K562 (cell line): ENCODE measurements at regions not wholly inside any gene's neighbourhood (a gene's known extent, or its start where the extent isn't known, plus 50 kb on each side); places are given as distances from the start of the nearest gene placed in this dataset.

Experiments
- ATAC-seq: fragments of 200-7000 bp; cut with Tn5 transposase; 3 replicates; pipeline ENCODE4 v1.9.1; 2020; ENCODE audit warnings: moderate library complexity
- BruUV-seq: library from RNA; stranded (reverse); fragments of 400-500 nt; replicated peaks from 2 replicates; lab custom pipeline; 2021; lab: Mats Ljungman, UMichigan
- CTCF ChIA-PET: fragments of 300-600 bp; formaldehyde crosslinking; extraction: SDS; loops from one replicate; lab custom pipeline; 2021; ENCODE audit warnings: low intra/inter-chr PET ratio; lab: Yijun Ruan, JAX
- POLR2A ChIA-PET: fragments of 300-600, 350-650 bp; sonication (Branson Sonifier 250); formaldehyde crosslinking; extraction: SDS; loops from one replicate; lab custom pipeline; 2021; ENCODE audit warnings: antibody characterized with exemption, inconsistent platforms; lab: Yijun Ruan, JAX
- DNase-seq, 4 experiments: peaks; one replicate each; pipeline versions ENCODE4 v3.0.0 to v3.0.0-alpha.2; 2011 to 2018; ENCODE audit warnings: low spot score in 3 of 4, mixed read lengths in 3 of 4; ENCODE audit errors: extremely low read depth in 1 of 4
- FAIRE-seq: peaks from 2 replicates; lab custom pipeline; 2011; peaks lifted over from hg19 to GRCh38; lab: Jason Lieb, UNC
- H2AFZ ChIP-seq: 2 replicates; pipeline ENCODE4 v1.6.0; 2011; ENCODE audit warnings: low read depth, low read length, control low read depth, inconsistent platforms
- H3K27ac ChIP-seq: fragments of 200-600 bp; 3 replicates; pipeline ENCODE4 v1.8.0; 2011; ENCODE audit warnings: low read depth, mild to moderate bottlenecking, control low read depth, inconsistent platforms, low read length, moderate library complexity, mixed read lengths; ENCODE audit errors: extremely low read depth
- H3K27me3 ChIP-seq, 2 experiments: fragments of 300-600 bp in 1 of 2; 2 replicates in 1 of 2; 3 replicates in 1 of 2; pipeline versions ENCODE4 v1.6.0 to v1.8.0; 2011; ENCODE audit warnings: inconsistent platforms in 2 of 2, low read length in 2 of 2, mild to moderate bottlenecking in 1 of 2, mixed read lengths in 1 of 2, moderate library complexity in 1 of 2; ENCODE audit not compliant: control insufficient read depth in 2 of 2, insufficient read depth in 2 of 2
- H3K36me3 ChIP-seq: fragments of 300-600 bp; 3 replicates; pipeline ENCODE4 v1.8.0; 2011; ENCODE audit warnings: mild to moderate bottlenecking, low read length, inconsistent platforms; ENCODE audit not compliant: control insufficient read depth, insufficient read depth
- H3K4me1 ChIP-seq, 2 experiments: fragments of 200-600 bp in 1 of 2; replicated peaks in 1 of 2; 2 replicates in 1 of 2; 3 replicates in 1 of 2; pipeline versions ENCODE4 v1.5.1 to v1.8.0; 2011; ENCODE audit warnings: inconsistent platforms in 2 of 2, low read length in 2 of 2, mild to moderate bottlenecking in 1 of 2, mixed read lengths in 1 of 2, moderate library complexity in 1 of 2; ENCODE audit not compliant: control insufficient read depth in 2 of 2, insufficient read depth in 2 of 2
- H3K4me2 ChIP-seq: 2 replicates; pipeline ENCODE4 v1.6.1; 2011; ENCODE audit warnings: low read length, control low read depth, inconsistent platforms, mixed read lengths; ENCODE audit not compliant: insufficient read depth
- H3K4me3 ChIP-seq: fragments of 200-600 bp; sonication (generic), shearing (Covaris generic); 2 replicates; pipeline ENCODE4 v1.5.1; 2016; ENCODE audit warnings: control low read depth, inconsistent platforms
- H3K79me2 ChIP-seq: fragments of 200-600 bp; 3 replicates; pipeline ENCODE4 v1.8.0; 2011; ENCODE audit warnings: low read length, inconsistent platforms; ENCODE audit not compliant: control insufficient read depth, insufficient read depth
- H3K9ac ChIP-seq, 2 experiments: 2 replicates each; pipeline versions ENCODE4 v1.6.0 to v1.6.1; 2011; ENCODE audit warnings: low read depth in 2 of 2, low read length in 2 of 2, control low read depth in 1 of 2, inconsistent platforms in 1 of 2, mild to moderate bottlenecking in 1 of 2, mixed read lengths in 1 of 2; ENCODE audit not compliant: insufficient read depth in 1 of 2
- H3K9me1 ChIP-seq: one replicate; pipeline ENCODE4 v1.6.0; 2011; ENCODE audit warnings: inconsistent platforms, mild to moderate bottlenecking, low read length, moderate library complexity; ENCODE audit not compliant: control insufficient read depth, insufficient read depth
- H3K9me3 ChIP-seq: replicated peaks from 2 replicates; pipeline ENCODE4 v1.5.1; 2011; ENCODE audit warnings: low read depth, low read length, inconsistent platforms; ENCODE audit not compliant: control insufficient read depth, insufficient read depth
- H4K20me1 ChIP-seq: replicated peaks from 2 replicates; pipeline ENCODE4 v1.6.1; 2011; ENCODE audit warnings: low read length, inconsistent platforms, mixed read lengths; ENCODE audit not compliant: control insufficient read depth, insufficient read depth
- BDP1 ChIP-seq: IDR thresholded peaks from 3 replicates; pipeline ENCODE4 v1.6.1; 2011; ENCODE audit not compliant: insufficient read length, insufficient read depth
- CREM ChIP-seq: IDR thresholded peaks from 2 replicates; pipeline ENCODE4 v1.6.1; 2014; ENCODE audit warnings: antibody characterized with exemption, low read depth
- DEAF1 ChIP-seq: fragments of 450-650 bp; formaldehyde crosslinking; IDR thresholded peaks from 2 replicates; pipeline ENCODE4 v1.4.0; 2020; ENCODE audit warnings: mild to moderate bottlenecking, moderate library complexity
- HNRNPH1 ChIP-seq: fragments of 200-400 bp; formaldehyde crosslinking; optimal IDR thresholded peaks from 2 replicates; pipeline ENCODE3; 2017; ENCODE audit warnings: low read depth, mild to moderate bottlenecking, low read length, moderate library complexity
- ID3 ChIP-seq, 2 experiments: fragments of 250-450 bp in 1 of 2; fragments of 450-650 bp in 1 of 2; sonication (Bioruptor Pico) in 1 of 2; IDR thresholded peaks; 2 replicates each; pipeline versions ENCODE4 v1.6.1 to v1.8.0; 2016 to 2021; ENCODE audit warnings: mild to moderate bottlenecking in 2 of 2, moderate library complexity in 2 of 2, missing compliant biosample characterization in 1 of 2, missing genetic modification characterization in 1 of 2
- MCM3 ChIP-seq: fragments of 450-650 bp; IDR thresholded peaks from 2 replicates; pipeline ENCODE4 v1.6.1; 2016
- NCOR1 ChIP-seq: fragments of 450-650 bp; IDR thresholded peaks from 2 replicates; pipeline ENCODE4 v1.6.1; 2016; ENCODE audit warnings: mild to moderate bottlenecking, moderate library complexity
- SAFB ChIP-seq: fragments of 200-400 bp; formaldehyde crosslinking; IDR thresholded peaks from 2 replicates; pipeline ENCODE4 v1.6.1; 2017; ENCODE audit warnings: low read depth, low read length, borderline replicate concordance
- ZBTB7A ChIP-seq: IDR thresholded peaks from 2 replicates; pipeline ENCODE4 v1.6.1; 2011; ENCODE audit warnings: low read depth, mild to moderate bottlenecking, low read length, moderate library complexity, borderline replicate concordance; ENCODE audit not compliant: control insufficient read depth
- ZC3H8 ChIP-seq: fragments of 450-650 bp; IDR thresholded peaks from 2 replicates; pipeline ENCODE4 v1.6.1; 2017
- WGBS: fragments of 100-300 bp; shearing (Covaris generic); methylation state at CpG from one replicate; pipeline ENCODE4 v1.1.6; 2016; ENCODE audit warnings: low coverage, mixed read lengths; ENCODE audit not compliant: insufficient coverage; ENCODE audit errors: missing lambda C conversion rate; 5-methylcytosine and 5-hydroxymethylcytosine counted together
- in situ Hi-C: fragments of 300-500 bp; cut with MboI; formaldehyde crosslinking; loops from 4 replicates; pipeline ENCODE4 v1.15.0; 2018; ENCODE audit warnings: inconsistent platforms, mixed read lengths
- intact Hi-C: fragments of 100-400 bp; cut with micrococcal nuclease; formaldehyde crosslinking; loops from 2 replicates; pipeline ENCODE4 v1.14.2; 2022

GRCh38 chr6:1191141-1191630 lies 120.7 kb upstream of the FOXQ1 start:
- Histone ChIP-seq H3K9me3 (no peaks in the 10 kb centered on the region), H3K4me1 (no peaks in the 10 kb centered on the region), H3K9ac (no peak overlapping the region), H3K9me1 (no peaks in the 10 kb centered on the region), H4K20me1 (no peaks in the 10 kb centered on the region), H3K27me3 (no peaks in the 10 kb centered on the region), H3K4me2 (no peak overlapping the region), H2AFZ (no peak overlapping the region), H3K36me3 (no peaks in the 10 kb centered on the region), H3K4me3 (no peak overlapping the region), H3K27ac (no peak overlapping the region), H3K79me2 (no peaks in the 10 kb centered on the region)
- no peak for DNase-seq
- ChIA-PET POLR2A (interaction anchor here (0.6 to 0.8 kb wide), 2 partner anchors 8 to 27 kb away, joined by 3 read pairs; no protein-coding TSS in a partner anchor), CTCF (no interaction called here)
- ATAC-seq: no peak
- no TSS peak for BruUV-seq
- FAIRE-seq: no peak
- TF ChIP-seq MCM3: no peak
- TF ChIP-seq CREM: no peak
- no peak for TF ChIP-seq DEAF1
- TF ChIP-seq NCOR1: no peak
- TF ChIP-seq SAFB: no peak
- no peak for TF ChIP-seq ZC3H8
- TF ChIP-seq HNRNPH1: no peak
- no peak for TF ChIP-seq ZBTB7A
- TF ChIP-seq BDP1: no peak
- no peak for TF ChIP-seq ID3 (CRISPR knock-in tag; IDR thresholded peaks at IDR 0.05)
- no peak for TF ChIP-seq ID3 (tag; IDR thresholded peaks at IDR 0.05)
- in situ Hi-C loops: no loop called here
- intact Hi-C loops: no loop called here
- WGBS: under 1% methylated on average over 11 of the region's 11 CpGs
